Panc1 (cell line): ENCODE measurements at regions not wholly inside any gene's neighbourhood (a gene's known extent, or its start where the extent isn't known, plus 50 kb on each side); places are given as distances from the start of the nearest gene placed in this dataset.
"Not testable (repeated sequence)": the region's sequence is repeated elsewhere in the genome, so short reads cannot be mapped to it uniquely, and the experiment has no call there.

Experiments
- ATAC-seq: fragments of 200-7000 bp; cut with Tn5 transposase; 2 replicates; pipeline ENCODE4 v1.9.1; 2020; ENCODE audit warnings: mild to moderate bottlenecking, moderate library complexity
- BruUV-seq: library from RNA; stranded (reverse); fragments of 400-500 nt; replicated peaks from 2 replicates; lab custom pipeline; 2021; lab: Mats Ljungman, UMichigan
- CTCF ChIA-PET: fragments of 300-600 bp; sonication (Branson Sonifier 250); formaldehyde crosslinking; loops from one replicate; lab custom pipeline; 2022; ENCODE audit warnings: antibody characterized with exemption; lab: Charles Lee
- POLR2A ChIA-PET: fragments of 300-600 bp; sonication (Branson Sonifier 250); formaldehyde crosslinking; loops from one replicate; lab custom pipeline; 2022; ENCODE audit warnings: antibody characterized with exemption; lab: Charles Lee
- DNase-seq: peaks from one replicate; pipeline ENCODE4 v3.0.0-alpha.2; 2010; ENCODE audit warnings: low read depth, low spot score
- H3K27ac ChIP-seq: 2 replicates; pipeline ENCODE4 v1.5.1; 2011; ENCODE audit warnings: mild to moderate bottlenecking, low read length, inconsistent platforms
- H3K27me3 ChIP-seq: fragments of 200-500 bp; sonication (Bioruptor generic); 2 replicates; pipeline ENCODE4 v1.6.0; 2014; ENCODE audit warnings: low read length, inconsistent platforms; ENCODE audit not compliant: control insufficient read depth, insufficient read depth
- H3K36me3 ChIP-seq: fragments of 200-500 bp; sonication (Bioruptor generic); 2 replicates; pipeline ENCODE4 v1.5.1; 2014; ENCODE audit warnings: inconsistent platforms, mild to moderate bottlenecking, low read length, moderate library complexity; ENCODE audit not compliant: control insufficient read depth, insufficient read depth
- H3K4me1 ChIP-seq: 2 replicates; pipeline ENCODE4 v1.5.1; 2011; ENCODE audit warnings: inconsistent platforms, mild to moderate bottlenecking, low read length, moderate library complexity; ENCODE audit not compliant: control insufficient read depth, insufficient read depth
- H3K4me3 ChIP-seq, 2 experiments: 2 replicates each; pipeline ENCODE4 v1.5.1; 2011 to 2012; ENCODE audit warnings: low read depth in 2 of 2, low read length in 2 of 2, mild to moderate bottlenecking in 2 of 2, inconsistent platforms in 1 of 2, moderate library complexity in 1 of 2
- H3K9me3 ChIP-seq: fragments of 200-500 bp; sonication (Bioruptor generic); 2 replicates; pipeline ENCODE4 v1.5.1; 2014; ENCODE audit warnings: low read depth, mild to moderate bottlenecking, inconsistent platforms, low read length, moderate library complexity; ENCODE audit not compliant: control insufficient read depth, insufficient read depth
- CTCF ChIP-seq: fragments of 450-650 bp; IDR thresholded peaks from 2 replicates; pipeline ENCODE4 v1.5.1; 2017; ENCODE audit warnings: mild to moderate bottlenecking
- POLR2AphosphoS5 ChIP-seq: IDR thresholded peaks from 2 replicates; pipeline ENCODE4 v1.6.1; 2012; ENCODE audit warnings: mild to moderate bottlenecking, low read depth, low read length, moderate library complexity
- REST ChIP-seq, 2 experiments: IDR thresholded peaks; 2 replicates each; pipeline ENCODE4 v1.6.1; 2011 to 2012; ENCODE audit warnings: low read depth in 2 of 2, control low read depth in 1 of 2, low read length in 1 of 2, mild to moderate bottlenecking in 1 of 2, moderate library complexity in 1 of 2; ENCODE audit not compliant: insufficient read depth in 1 of 2
- SIN3A ChIP-seq: IDR thresholded peaks from 2 replicates; pipeline ENCODE4 v1.6.1; 2012; ENCODE audit warnings: low read depth, mild to moderate bottlenecking, low read length, moderate library complexity, borderline replicate concordance; ENCODE audit not compliant: insufficient read depth
- TCF7L2 ChIP-seq: IDR thresholded peaks from 2 replicates; pipeline ENCODE4 v1.6.1; 2011; ENCODE audit warnings: mild to moderate bottlenecking, low read depth, low read length, inconsistent platforms
- in situ Hi-C: cut with HindIII; loops from 2 replicates; pipeline ENCODE4 v1.10.0; 2016; ENCODE audit warnings: low sequenced_read_pairs, low pct_unique_long_range_greater_than_20kb
- intact Hi-C: fragments of 100-400 bp; cut with micrococcal nuclease; formaldehyde crosslinking; loops from one replicate; pipeline ENCODE4 v1.10.0; 2022; ENCODE audit not compliant: unreplicated experiment

GRCh38 chr4:22614114-22614513 is 78.6 kb upstream of the GBA3 start:
- intact Hi-C loops: no loop called here
- CTCF ChIA-PET: no interaction called here

GRCh38 chr4:22616516-22616915 is 76.2 kb upstream of the GBA3 start:
- Histone ChIP-seq H3K9me3 (no peaks in the 10 kb centered on the region), H3K27ac (no peak overlapping the region), H3K4me1 (no peaks in the 10 kb centered on the region), H3K4me3 (no peak overlapping the region), H3K36me3 (no peaks in the 10 kb centered on the region), H3K27me3 (no peaks in the 10 kb centered on the region)
- ChIA-PET POLR2A (no interaction called here), CTCF (no interaction called here)
- TF ChIP-seq REST (IDR thresholded peaks at IDR 0.05; ENCODE audit: insufficient read depth in 1 of 2, low read depth in 2 of 2, low read length in 1 of 2) (no peak), CTCF (no peak), SIN3A (no peak), TCF7L2 (no peak), POLR2AphosphoS5 (no peak)
- in situ Hi-C loops: no loop called here
- BruUV-seq: no TSS peak
- ATAC-seq: no peak
- intact Hi-C loops: no loop called here
- no peak for DNase-seq

More at GRCh38 chr4:22614114-22614513, 78.6 kb upstream of the GBA3 start:
- in situ Hi-C loops: no loop called here
- no peak for TF ChIP-seq REST (IDR thresholded peaks at IDR 0.05; ENCODE audit: insufficient read depth in 1 of 2, low read depth in 2 of 2, low read length in 1 of 2)
- TF ChIP-seq SIN3A: no peak
- no peak for TF ChIP-seq CTCF
- TF ChIP-seq TCF7L2: no peak
- TF ChIP-seq POLR2AphosphoS5: no peak
- H3K4me1 ChIP-seq: no peaks in the 10 kb centered on the region
- H3K27me3 ChIP-seq: no peaks in the 10 kb centered on the region
- H3K9me3 ChIP-seq: no peaks in the 10 kb centered on the region
- no peaks in the 10 kb centered on the region for H3K36me3 ChIP-seq
- DNase-seq (no peak), ATAC-seq (no peak)
- no peak overlapping the region for H3K27ac ChIP-seq
- H3K4me3 ChIP-seq: no peak overlapping the region
- BruUV-seq: no TSS peak
- POLR2A ChIA-PET: no interaction called here

- H3K4me3 ChIP-seq, H3K9me3 ChIP-seq, intact Hi-C loops, H3K27ac ChIP-seq, H3K27me3 ChIP-seq, in situ Hi-C loops, ATAC-seq, H3K4me1 ChIP-seq, POLR2A ChIA-PET, H3K36me3 ChIP-seq, DNase-seq, BruUV-seq, CTCF ChIA-PET: not testable (repeated sequence)
Observed at GRCh38 chr4:22620144-22620543, 72.6 kb upstream of the GBA3 start.

- H3K36me3 ChIP-seq, H3K27me3 ChIP-seq, ATAC-seq, intact Hi-C loops, H3K4me1 ChIP-seq, in situ Hi-C loops, POLR2A ChIA-PET, H3K27ac ChIP-seq, H3K4me3 ChIP-seq, DNase-seq, H3K9me3 ChIP-seq, BruUV-seq: not testable (repeated sequence)
- CTCF ChIA-PET: interaction anchor here (0.6 kb wide), 1 partner anchor 116 kb away, joined by 4 read pairs; no protein-coding TSS in a partner anchor
Observed at GRCh38 chr4:22621970-22622369, 70.8 kb upstream of the GBA3 start.
